Memory B cell (primary cell): ENCODE measurements at regions not wholly inside any gene's neighbourhood (a gene's known extent, or its start where the extent isn't known, plus 50 kb on each side); places are given as distances from the start of the nearest gene placed in this dataset.
"Not testable (repeated sequence)": the region's sequence is repeated elsewhere in the genome, so short reads cannot be mapped to it uniquely, and the experiment has no call there.

Experiments used
- ATAC-seq: fragments of 150-1000 bp; cut with Tn5 transposase; 2 replicates; pipeline ENCODE4 v1.10.0; 2021; ENCODE audit warnings: low read depth, mild to moderate bottlenecking, moderate library complexity
- DNase-seq, 2 donors: peaks; one replicate each; pipeline ENCODE4 v3.0.0; 2022; ENCODE audit warnings: low spot score in 2 of 2
- H3K27ac Mint-ChIP-seq: one replicate; pipeline ENCODE4 v1.8.0; 2022; ENCODE audit warnings: mild to moderate bottlenecking, moderate library complexity, mixed read lengths
- H3K27me3 Mint-ChIP-seq: one replicate; pipeline ENCODE4 v1.8.0; 2022; ENCODE audit warnings: mixed read lengths
- H3K36me3 Mint-ChIP-seq: one replicate; pipeline ENCODE4 v1.8.0; 2022; ENCODE audit warnings: mild to moderate bottlenecking, mixed read lengths
- H3K4me1 Mint-ChIP-seq: one replicate; pipeline ENCODE4 v1.8.0; 2022; ENCODE audit warnings: mixed read lengths
- H3K4me3 Mint-ChIP-seq: one replicate; pipeline ENCODE4 v1.8.0; 2022; ENCODE audit warnings: mild to moderate bottlenecking, moderate library complexity, mixed read lengths
- H3K9me3 Mint-ChIP-seq: one replicate; pipeline ENCODE4 v1.8.0; 2022; ENCODE audit warnings: mixed read lengths

DNA sequence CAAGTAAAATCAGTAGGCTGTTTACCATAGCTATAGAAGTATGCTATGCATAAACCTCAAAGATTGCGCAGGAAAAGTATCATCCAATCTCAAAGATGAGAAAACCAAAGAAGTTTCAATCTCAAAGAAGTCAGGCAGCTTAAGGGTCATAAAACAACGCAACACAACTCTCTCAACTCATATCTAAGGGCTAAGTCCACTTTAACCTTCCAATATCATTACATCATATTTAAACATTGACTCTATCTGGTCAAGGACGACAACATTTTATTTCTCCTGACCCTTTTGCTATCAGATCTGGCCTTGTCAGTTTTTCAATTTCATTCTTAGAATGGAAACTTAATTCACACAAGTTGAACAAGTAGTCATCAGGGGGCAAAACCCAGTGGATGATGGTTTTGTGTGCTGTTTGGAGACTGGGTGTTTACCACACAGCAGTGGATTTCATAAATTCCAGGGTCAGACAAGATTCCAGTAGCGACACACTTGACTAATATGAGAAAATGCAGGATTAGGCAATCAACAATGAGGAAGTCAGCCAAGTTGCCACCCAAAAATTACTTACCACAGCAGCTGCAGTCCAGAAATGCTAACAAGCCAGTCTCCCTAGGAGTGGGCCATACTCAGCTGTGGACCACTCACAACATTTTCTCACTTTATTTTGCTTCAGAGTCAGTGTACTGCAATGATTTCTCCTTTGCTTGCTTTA, 108.7 kb upstream of the NBPF26 start:
- not testable (repeated sequence) for ATAC-seq, H3K4me1 Mint-ChIP-seq, H3K36me3 Mint-ChIP-seq, H3K9me3 Mint-ChIP-seq, H3K4me3 Mint-ChIP-seq, DNase-seq, H3K27me3 Mint-ChIP-seq, H3K27ac Mint-ChIP-seq

GRCh38 chr1:120617493-120617892, 106.3 kb upstream of the NBPF26 start:
- not testable (repeated sequence) for DNase-seq, H3K27me3 Mint-ChIP-seq, ATAC-seq, H3K4me3 Mint-ChIP-seq, H3K9me3 Mint-ChIP-seq, H3K36me3 Mint-ChIP-seq, H3K27ac Mint-ChIP-seq, H3K4me1 Mint-ChIP-seq

- not testable (repeated sequence) for H3K4me1 Mint-ChIP-seq, DNase-seq, ATAC-seq, H3K36me3 Mint-ChIP-seq, H3K27ac Mint-ChIP-seq, H3K4me3 Mint-ChIP-seq, H3K9me3 Mint-ChIP-seq, H3K27me3 Mint-ChIP-seq
Observed at GRCh38 chr1:120619867-120620692, 103.7 kb upstream of the NBPF26 start.

GRCh38 chr1:120620693-120620969, 103.1 kb upstream of the NBPF26 start:
- H3K27ac Mint-ChIP-seq, H3K9me3 Mint-ChIP-seq, H3K4me1 Mint-ChIP-seq, DNase-seq, H3K27me3 Mint-ChIP-seq, H3K36me3 Mint-ChIP-seq, ATAC-seq, H3K4me3 Mint-ChIP-seq: not testable (repeated sequence)

GRCh38 chr1:120621278-120621677, 102.5 kb upstream of the NBPF26 start:
- H3K4me3 Mint-ChIP-seq, H3K27ac Mint-ChIP-seq, H3K36me3 Mint-ChIP-seq, DNase-seq, H3K27me3 Mint-ChIP-seq, ATAC-seq, H3K4me1 Mint-ChIP-seq, H3K9me3 Mint-ChIP-seq: not testable (repeated sequence)

DNA sequence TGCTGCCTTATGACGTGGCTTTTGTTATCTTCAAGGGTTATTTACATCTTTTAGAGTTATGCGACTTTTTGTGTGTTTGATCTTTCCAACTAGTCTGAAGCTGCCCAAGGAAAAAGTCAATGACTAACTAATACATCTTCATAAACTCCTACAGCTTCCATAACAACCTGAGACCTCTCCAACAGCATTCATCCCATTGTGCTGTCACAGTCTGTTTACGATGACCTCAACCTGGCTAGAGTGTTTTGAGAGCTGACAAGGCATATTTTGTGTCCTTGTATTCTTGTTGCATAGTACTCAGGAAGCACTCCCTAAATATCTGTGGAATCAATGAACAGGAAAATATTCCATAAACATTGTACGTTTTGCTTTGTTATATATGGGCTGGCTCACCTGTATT, 100.2 kb upstream of the NBPF26 start:
- not testable (repeated sequence) for H3K36me3 Mint-ChIP-seq, H3K4me1 Mint-ChIP-seq, DNase-seq, H3K4me3 Mint-ChIP-seq, ATAC-seq, H3K9me3 Mint-ChIP-seq, H3K27ac Mint-ChIP-seq, H3K27me3 Mint-ChIP-seq

GRCh38 chr1:120624565-120625064, 99.1 kb upstream of the NBPF26 start:
- not testable (repeated sequence) for H3K4me1 Mint-ChIP-seq, H3K4me3 Mint-ChIP-seq, H3K36me3 Mint-ChIP-seq, DNase-seq, H3K27me3 Mint-ChIP-seq, H3K27ac Mint-ChIP-seq, ATAC-seq, H3K9me3 Mint-ChIP-seq

DNA sequence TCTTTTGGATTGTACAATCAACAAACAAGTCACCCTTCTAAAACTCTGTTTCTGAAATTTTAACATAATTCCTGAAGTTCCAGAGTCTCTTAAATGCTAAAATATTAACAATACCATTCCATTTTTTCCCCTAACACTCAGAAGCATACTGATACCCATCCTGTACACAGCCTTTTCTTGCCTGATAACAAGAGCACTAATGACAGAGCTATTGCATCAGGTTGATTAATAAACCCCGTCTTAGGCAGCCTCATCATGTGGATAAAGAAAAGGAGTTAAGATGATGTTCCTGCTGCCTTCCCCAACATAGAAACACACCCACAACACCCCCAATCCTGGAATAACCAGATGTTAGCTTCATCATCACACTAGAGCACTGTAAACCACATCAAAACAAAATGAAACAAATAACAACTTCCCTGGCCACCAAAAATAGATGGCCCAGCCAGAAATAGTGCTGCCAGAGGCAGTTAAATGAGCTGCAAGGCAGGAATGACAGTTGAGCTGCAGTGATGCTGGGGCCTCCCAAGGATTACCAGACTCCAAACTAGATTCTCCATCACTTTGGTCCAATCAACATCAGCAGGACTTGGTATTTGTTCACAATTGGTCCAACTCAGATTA, 93.8 kb upstream of the NBPF26 start:
- DNase-seq, ATAC-seq, H3K4me1 Mint-ChIP-seq, H3K36me3 Mint-ChIP-seq, H3K9me3 Mint-ChIP-seq, H3K4me3 Mint-ChIP-seq, H3K27me3 Mint-ChIP-seq, H3K27ac Mint-ChIP-seq: not testable (repeated sequence)

- DNase-seq, H3K4me3 Mint-ChIP-seq, H3K4me1 Mint-ChIP-seq, H3K27me3 Mint-ChIP-seq, H3K27ac Mint-ChIP-seq, H3K36me3 Mint-ChIP-seq, ATAC-seq, H3K9me3 Mint-ChIP-seq: not testable (repeated sequence)
Observed at GRCh38 chr1:120634816-120635806, 88.6 kb upstream of the NBPF26 start.

DNA sequence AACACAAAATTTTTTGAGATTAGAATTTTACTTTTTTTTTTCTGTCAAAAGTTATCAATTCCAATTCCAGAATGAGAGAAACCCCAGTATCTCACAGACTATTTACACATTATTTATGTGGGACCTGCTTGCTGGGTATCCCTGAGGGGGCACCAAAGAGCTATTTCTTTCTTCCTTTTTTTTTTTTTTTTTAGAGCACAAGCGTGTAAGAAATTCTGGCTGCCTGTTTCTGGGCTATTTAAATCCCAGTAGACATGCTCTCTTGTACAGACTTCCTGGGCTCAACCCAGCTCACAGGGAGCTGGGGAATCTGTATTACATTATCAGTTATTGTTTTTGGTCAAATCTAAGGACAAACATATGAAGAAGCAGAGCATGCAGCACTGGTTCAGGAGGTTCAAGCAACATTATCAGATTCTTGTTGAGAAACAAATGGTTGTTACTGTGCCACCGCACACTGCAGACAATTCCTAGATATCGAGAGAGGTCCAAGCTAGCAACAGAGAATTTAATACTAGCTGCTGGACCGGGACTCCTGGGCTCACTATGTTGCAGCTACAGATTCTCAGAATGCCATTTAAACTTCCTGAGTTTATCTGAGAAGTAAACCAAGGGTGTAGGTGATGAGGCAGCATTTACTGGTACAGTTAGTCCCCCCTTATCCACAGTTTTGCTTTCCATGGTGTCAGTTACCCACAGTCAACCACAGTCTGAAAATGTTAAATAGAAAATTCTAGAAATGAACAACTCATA, 83.3 kb upstream of the NBPF26 start:
- H3K36me3 Mint-ChIP-seq, H3K27ac Mint-ChIP-seq, H3K4me3 Mint-ChIP-seq, H3K27me3 Mint-ChIP-seq, H3K9me3 Mint-ChIP-seq, DNase-seq, H3K4me1 Mint-ChIP-seq: not testable (repeated sequence)
- ATAC-seq: peak; percentile 50

GRCh38 chr1:120641014-120641302, 82.8 kb upstream of the NBPF26 start:
- H3K27me3 Mint-ChIP-seq, H3K9me3 Mint-ChIP-seq, H3K4me1 Mint-ChIP-seq, H3K27ac Mint-ChIP-seq, H3K36me3 Mint-ChIP-seq, H3K4me3 Mint-ChIP-seq, ATAC-seq, DNase-seq: not testable (repeated sequence)

DNA sequence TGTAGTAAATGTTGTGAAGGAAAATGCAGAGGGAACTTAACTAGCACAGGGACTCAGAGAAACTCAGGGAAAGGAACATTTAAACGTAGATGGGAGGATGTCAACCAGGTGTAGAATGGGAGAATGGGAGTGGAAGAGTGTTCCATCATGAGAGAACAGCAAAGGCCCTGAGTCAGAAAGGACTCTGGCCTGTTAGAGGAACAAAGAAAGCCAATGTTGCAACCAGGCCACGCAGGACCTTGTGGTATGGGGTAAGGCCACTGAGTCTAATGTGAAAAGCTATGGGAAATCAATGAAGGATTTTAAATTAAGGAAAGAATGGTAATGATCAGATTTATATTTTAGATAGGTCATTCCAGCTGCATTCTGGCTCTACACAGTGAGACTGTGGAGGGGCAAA, 76.6 kb upstream of the NBPF26 start:
- not testable (repeated sequence) for H3K36me3 Mint-ChIP-seq, ATAC-seq, H3K27me3 Mint-ChIP-seq, H3K27ac Mint-ChIP-seq, H3K4me3 Mint-ChIP-seq, DNase-seq, H3K4me1 Mint-ChIP-seq, H3K9me3 Mint-ChIP-seq

GRCh38 chr1:120648915-120649623, 74.7 kb upstream of the NBPF26 start:
- not testable (repeated sequence) for H3K36me3 Mint-ChIP-seq, ATAC-seq, H3K27me3 Mint-ChIP-seq, H3K9me3 Mint-ChIP-seq, H3K27ac Mint-ChIP-seq, DNase-seq, H3K4me3 Mint-ChIP-seq, H3K4me1 Mint-ChIP-seq
